GM23248 (cell line): ENCODE measurements at regions not wholly inside any gene's neighbourhood (a gene's known extent, or its start where the extent isn't known, plus 50 kb on each side); places are given as distances from the start of the nearest gene placed in this dataset.

ENCODE experiments used
- EZH2 ChIP-seq: fragments of 200-600 bp; sonication (generic); IDR thresholded peaks from 2 replicates; pipeline ENCODE4 v1.6.1; 2018; ENCODE audit warnings: antibody characterized with exemption, mild to moderate bottlenecking; ENCODE audit not compliant: insufficient read depth, poor library complexity, severe bottlenecking
- EZH2phosphoT487 ChIP-seq: fragments of 200-600 bp; sonication (generic); IDR thresholded peaks from 2 replicates; pipeline ENCODE4 v1.6.1; 2018; ENCODE audit warnings: antibody characterized with exemption, moderate library complexity, mild to moderate bottlenecking, low read depth; ENCODE audit not compliant: insufficient read depth

DNA sequence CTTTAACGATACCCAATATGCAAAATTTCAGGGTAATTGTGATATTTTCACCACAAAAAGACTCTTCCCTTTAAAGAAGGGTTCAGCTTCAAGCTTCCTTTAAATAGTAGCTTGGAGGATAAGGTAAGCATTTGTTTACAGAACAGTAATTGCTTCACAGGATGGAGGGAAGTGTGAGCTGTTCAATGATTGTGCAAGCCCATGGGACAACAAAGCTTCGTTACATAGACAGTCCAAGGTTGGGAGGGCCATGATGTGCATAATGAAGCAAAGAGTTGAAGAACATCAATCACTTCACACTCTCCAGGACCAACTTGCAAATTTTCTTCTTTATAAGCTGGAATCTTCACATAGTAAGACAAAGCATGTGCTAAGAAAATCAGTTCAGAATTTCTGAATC is 145.0 kb upstream of the ASIC2 start:
- TF ChIP-seq EZH2phosphoT487 = no peak
- TF ChIP-seq EZH2 = no peak
